ENCODE measurements at regions not wholly inside any gene's neighbourhood (a gene's known extent, or its start where the extent isn't known, plus 50 kb on each side); places are given as distances from the start of the nearest gene placed in this dataset.

DNA sequence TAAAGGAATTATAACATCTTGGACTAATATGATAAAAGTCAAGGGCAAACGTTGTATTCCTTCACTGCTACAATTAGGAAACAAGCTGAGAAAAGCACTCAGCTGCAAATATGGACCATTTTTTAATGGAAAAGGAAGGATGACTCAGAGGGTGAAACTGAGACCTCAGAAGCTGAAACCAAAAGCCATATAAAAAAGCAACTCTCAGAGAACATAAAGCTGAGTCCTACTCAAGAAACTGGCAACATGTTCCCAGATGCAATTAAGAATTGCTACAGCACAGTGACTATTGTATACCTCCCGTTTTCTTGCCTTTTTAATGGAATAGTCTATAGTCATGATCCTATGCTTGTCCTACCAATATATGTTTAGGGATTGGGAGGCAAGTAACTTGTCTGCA is 1106.4 kb upstream of the INTU start:
- H3K4me3 ChIP-seq (ENCODE audit: low read depth, low read length) = no peak overlapping the region
- TF ChIP-seq, protein P1, sequence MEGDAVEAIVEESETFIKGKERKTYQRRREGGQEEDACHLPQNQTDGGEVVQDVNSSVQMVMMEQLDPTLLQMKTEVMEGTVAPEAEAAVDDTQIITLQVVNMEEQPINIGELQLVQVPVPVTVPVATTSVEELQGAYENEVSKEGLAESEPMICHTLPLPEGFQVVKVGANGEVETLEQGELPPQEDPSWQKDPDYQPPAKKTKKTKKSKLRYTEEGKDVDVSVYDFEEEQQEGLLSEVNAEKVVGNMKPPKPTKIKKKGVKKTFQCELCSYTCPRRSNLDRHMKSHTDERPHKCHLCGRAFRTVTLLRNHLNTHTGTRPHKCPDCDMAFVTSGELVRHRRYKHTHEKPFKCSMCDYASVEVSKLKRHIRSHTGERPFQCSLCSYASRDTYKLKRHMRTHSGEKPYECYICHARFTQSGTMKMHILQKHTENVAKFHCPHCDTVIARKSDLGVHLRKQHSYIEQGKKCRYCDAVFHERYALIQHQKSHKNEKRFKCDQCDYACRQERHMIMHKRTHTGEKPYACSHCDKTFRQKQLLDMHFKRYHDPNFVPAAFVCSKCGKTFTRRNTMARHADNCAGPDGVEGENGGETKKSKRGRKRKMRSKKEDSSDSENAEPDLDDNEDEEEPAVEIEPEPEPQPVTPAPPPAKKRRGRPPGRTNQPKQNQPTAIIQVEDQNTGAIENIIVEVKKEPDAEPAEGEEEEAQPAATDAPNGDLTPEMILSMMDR (IDR thresholded peaks at IDR 0.05; ENCODE audit: insufficient read depth, low read depth, low read length) = no peak
- no peak for DNase-seq (ENCODE audit: low read depth)

DNA sequence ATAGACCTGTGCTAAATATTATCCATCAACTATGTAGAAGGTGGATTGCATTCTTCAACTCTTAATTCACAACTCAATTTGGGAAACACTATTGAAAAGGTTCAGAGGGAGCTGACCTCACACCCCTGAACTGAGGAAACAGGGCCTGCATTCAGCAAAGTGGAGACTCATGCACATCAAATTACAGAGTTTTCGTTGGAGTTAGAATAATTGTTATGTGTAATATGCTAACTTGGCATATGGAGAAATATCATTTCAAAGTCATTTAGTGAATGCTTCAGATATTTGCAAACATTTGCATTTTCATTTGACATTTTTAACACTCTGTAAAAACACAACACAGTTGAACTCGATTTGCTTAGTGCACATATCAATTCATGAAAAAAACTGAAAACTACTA is 1102.8 kb upstream of the INTU start:
- DNase-seq (ENCODE audit: low read depth) = no peak
- H3K4me3 ChIP-seq (ENCODE audit: low read depth, low read length) = no peak overlapping the region
- TF ChIP-seq, protein P1 (IDR thresholded peaks at IDR 0.05; ENCODE audit: insufficient read depth, low read depth, low read length) = no peak

DNA sequence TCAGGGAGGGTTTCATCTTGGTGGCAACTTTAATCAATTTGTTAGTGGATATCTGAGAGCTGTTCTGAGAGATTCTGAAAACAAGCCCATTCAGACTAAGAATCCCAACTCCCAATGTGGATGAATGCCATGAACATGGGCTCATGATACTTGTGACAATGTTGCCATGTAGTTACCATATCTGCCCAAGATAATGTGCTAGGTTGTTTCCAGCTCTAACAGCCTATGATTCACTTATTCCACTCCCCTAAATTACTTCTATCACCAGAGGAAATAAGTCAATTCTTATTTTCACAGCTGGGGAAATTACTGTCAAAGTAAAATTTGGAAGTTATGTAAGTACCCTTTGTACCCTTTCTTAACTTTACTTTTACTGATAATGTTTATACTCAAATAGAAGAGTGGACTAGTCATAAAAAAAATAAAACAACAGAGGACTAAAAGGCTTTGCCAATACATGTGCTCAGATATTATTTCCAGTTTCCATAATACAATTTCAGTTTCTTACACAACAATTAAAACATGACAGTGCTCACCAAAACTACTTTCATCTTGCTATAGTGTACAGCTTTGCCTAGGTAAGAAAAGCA is 1101.7 kb upstream of the INTU start:
- DNase-seq (ENCODE audit: low read depth) = no peak
- H3K4me3 ChIP-seq (ENCODE audit: low read depth, low read length) = no peak overlapping the region
- TF ChIP-seq, protein P1 (IDR thresholded peaks at IDR 0.05; ENCODE audit: insufficient read depth, low read depth, low read length) = no peak

DNA sequence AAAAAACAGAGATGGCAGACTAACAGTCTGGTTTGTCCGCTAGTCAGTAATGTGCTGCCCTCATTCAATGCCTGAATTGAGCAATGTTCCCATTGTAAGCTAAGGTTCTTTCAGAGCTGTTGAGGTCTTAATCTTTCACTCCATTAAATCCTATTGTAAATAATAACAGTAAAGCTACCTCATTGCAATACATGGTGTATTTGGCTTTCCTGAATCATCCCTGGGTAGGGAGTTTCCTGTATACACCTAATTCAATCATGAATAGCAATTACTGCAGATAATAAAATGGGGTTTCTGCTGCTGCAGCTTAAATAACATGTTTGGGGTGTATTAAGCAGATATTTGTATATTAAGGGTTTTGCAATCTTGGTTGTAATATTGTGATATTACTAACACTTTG is 1100.2 kb upstream of the INTU start:
- DNase-seq (ENCODE audit: low read depth) = no peak

DNA sequence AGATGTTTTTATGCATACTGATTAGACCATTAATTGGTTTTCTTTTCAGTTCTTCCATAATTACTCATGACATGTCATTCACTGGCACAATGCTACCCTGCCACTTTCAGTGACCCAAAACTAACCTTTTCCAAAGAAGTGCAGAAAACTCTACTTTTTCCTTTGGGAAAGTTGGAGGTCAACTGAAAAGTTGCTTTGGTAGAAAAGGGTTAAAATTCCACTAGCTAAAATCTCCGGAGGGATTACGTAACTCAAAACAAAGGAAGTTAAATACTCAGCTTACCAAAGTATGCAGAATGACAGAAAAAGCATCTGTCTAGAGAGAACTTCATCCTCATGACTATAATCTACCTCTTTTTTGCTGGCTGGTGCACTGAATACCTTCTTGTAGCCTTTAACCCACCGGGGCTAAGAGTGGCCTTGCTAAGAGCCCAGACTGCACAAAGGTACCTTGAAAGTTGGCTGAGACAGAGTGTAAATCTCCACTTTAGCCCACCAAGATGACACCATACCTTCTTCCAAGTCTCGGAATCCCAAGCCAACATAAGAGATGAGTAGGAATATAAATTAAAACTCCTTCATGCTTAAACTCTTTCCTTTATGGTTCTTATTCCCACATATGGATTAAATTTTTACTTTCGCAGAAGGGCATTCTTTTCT is 1099.5 kb upstream of the INTU start:
- no peak overlapping the region for H3K4me3 ChIP-seq (ENCODE audit: low read depth, low read length)
- TF ChIP-seq, protein P1 (IDR thresholded peaks at IDR 0.05; ENCODE audit: insufficient read depth, low read depth, low read length) = no peak
- DNase-seq (ENCODE audit: low read depth) = peak; percentile 11

More for the DNA sequence above, 1100.2 kb upstream of the INTU start:
- no peak overlapping the region for H3K4me3 ChIP-seq (ENCODE audit: low read depth, low read length)
- TF ChIP-seq, protein P1 (IDR thresholded peaks at IDR 0.05; ENCODE audit: insufficient read depth, low read depth, low read length) = no peak

DNA sequence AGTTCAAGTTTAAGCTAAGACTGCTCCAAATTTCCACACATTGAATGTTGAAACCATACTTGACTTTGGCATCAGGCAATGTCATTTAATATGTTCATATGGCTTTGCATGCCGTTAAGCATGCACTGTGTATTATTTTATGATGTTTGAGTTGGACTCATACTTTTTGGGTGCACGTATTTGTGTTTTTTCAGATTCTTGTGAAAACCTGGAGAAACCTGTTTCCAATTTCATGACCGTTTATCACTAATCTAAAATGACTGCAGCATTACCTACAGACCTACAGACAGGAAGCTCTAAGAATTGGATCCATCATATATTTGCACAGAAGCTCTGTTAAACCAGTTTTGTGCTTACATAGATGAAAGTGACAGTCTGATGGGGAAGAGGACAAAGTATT is 1093.0 kb upstream of the INTU start:
- no peak overlapping the region for H3K4me3 ChIP-seq (ENCODE audit: low read depth, low read length)
- TF ChIP-seq, protein P1 (IDR thresholded peaks at IDR 0.05; ENCODE audit: insufficient read depth, low read depth, low read length) = no peak
- DNase-seq (ENCODE audit: low read depth) = no peak

DNA sequence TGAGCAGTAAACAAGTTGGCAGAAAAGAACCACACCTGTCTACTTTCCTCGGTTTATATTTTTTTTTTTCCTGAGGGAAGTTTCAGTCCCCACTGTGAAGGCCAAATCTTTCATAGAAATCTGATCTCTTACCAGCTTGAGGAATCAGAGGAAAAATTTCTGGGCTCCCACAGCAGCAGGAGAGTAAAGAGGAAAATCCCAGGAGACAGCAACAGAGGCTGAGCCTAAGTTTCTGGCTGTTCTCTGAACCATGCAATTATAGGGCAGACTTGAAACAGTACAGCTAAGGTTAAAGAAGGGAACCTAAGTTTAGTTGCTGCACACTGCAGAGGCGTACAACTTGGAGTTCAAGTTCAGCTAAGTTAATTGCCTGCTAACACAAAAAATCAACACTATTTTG is 1090.9 kb upstream of the INTU start:
- no peak overlapping the region for H3K4me3 ChIP-seq (ENCODE audit: low read depth, low read length)
- no peak for DNase-seq (ENCODE audit: low read depth)
- TF ChIP-seq, protein P1 (IDR thresholded peaks at IDR 0.05; ENCODE audit: insufficient read depth, low read depth, low read length) = no peak

Data from fibroblast of villous mesenchyme (primary cell).